SK-N-SH (cell line): ENCODE measurements at regions not wholly inside any gene's neighbourhood (a gene's known extent, or its start where the extent isn't known, plus 50 kb on each side); places are given as distances from the start of the nearest gene placed in this dataset.

Experiments
- CTCF ChIA-PET: fragments of 300-600, 350-600 bp; formaldehyde crosslinking; extraction: SDS; loops from one replicate; lab custom pipeline; 2021; lab: Yijun Ruan, JAX
- POLR2A ChIA-PET: fragments of 350-600 bp; sonication (Branson Sonifier 250); formaldehyde crosslinking; extraction: SDS; loops from one replicate; lab custom pipeline; 2020; ENCODE audit warnings: antibody characterized with exemption, inconsistent platforms; lab: Yijun Ruan, JAX
- DNase-seq: peaks from one replicate; pipeline ENCODE4 v3.0.0; 2012
- H2AFZ ChIP-seq: fragments of 200-600 bp; sonication (generic); 2 replicates; pipeline ENCODE4 v1.8.1; 2016; ENCODE audit warnings: antibody characterized with exemption, mild to moderate bottlenecking, low read depth
- H3F3A ChIP-seq: fragments of 200-600 bp; sonication (generic); replicated peaks from 2 replicates; pipeline ENCODE3; 2016; ENCODE audit warnings: antibody characterized with exemption, mild to moderate bottlenecking; ENCODE audit not compliant: insufficient read depth
- H3K27ac ChIP-seq, 2 experiments: fragments of 200-500 bp in 1 of 2; fragments of 200-600 bp in 1 of 2; sonication (Bioruptor generic) in 1 of 2; sonication (generic), shearing (Covaris generic) in 1 of 2; 2 replicates each; pipeline versions ENCODE4 v1.5.1 to v1.6.1; 2014 to 2016; ENCODE audit warnings: low read depth in 2 of 2, inconsistent platforms in 1 of 2, low read length in 1 of 2, mild to moderate bottlenecking in 1 of 2, mixed read lengths in 1 of 2
- H3K27me3 ChIP-seq: fragments of 200-600 bp; sonication (generic), shearing (Covaris generic); 2 replicates; pipeline ENCODE4 v1.6.1; 2016; ENCODE audit warnings: mixed run types; ENCODE audit not compliant: insufficient read depth
- H3K36me3 ChIP-seq, 2 experiments: fragments of 200-500 bp in 1 of 2; fragments of 200-600 bp in 1 of 2; sonication (Bioruptor generic) in 1 of 2; sonication (generic) in 1 of 2; replicated peaks in 1 of 2; 2 replicates each; pipeline versions ENCODE3 to v1.5.1; 2014 to 2016; ENCODE audit warnings: low read length in 1 of 2, mild to moderate bottlenecking in 1 of 2; ENCODE audit not compliant: insufficient read depth in 2 of 2, control insufficient read depth in 1 of 2
- H3K4me1 ChIP-seq, 2 experiments: fragments of 200-500 bp in 1 of 2; fragments of 200-600 bp in 1 of 2; sonication (Bioruptor generic) in 1 of 2; sonication (generic), shearing (Covaris generic) in 1 of 2; 2 replicates each; pipeline versions ENCODE4 v1.5.1 to v1.6.1; 2014 to 2016; ENCODE audit warnings: low read depth in 1 of 2, low read length in 1 of 2, mixed run types in 1 of 2; ENCODE audit not compliant: insufficient read depth in 2 of 2, control insufficient read depth in 1 of 2
- H3K4me2 ChIP-seq: fragments of 200-600 bp; sonication (generic), shearing (Covaris generic); 2 replicates; pipeline ENCODE4 v1.6.1; 2017; ENCODE audit warnings: mixed run types
- H3K4me3 ChIP-seq, 2 experiments: fragments of 200-500 bp in 1 of 2; fragments of 200-600 bp in 1 of 2; sonication (Bioruptor generic) in 1 of 2; sonication (generic), shearing (Covaris generic) in 1 of 2; 2 replicates each; pipeline versions ENCODE4 v1.5.1 to v1.8.1; 2014 to 2016; ENCODE audit warnings: low read depth in 2 of 2, inconsistent platforms in 1 of 2, low read length in 1 of 2, mild to moderate bottlenecking in 1 of 2, mixed read lengths in 1 of 2, moderate library complexity in 1 of 2
- H3K79me2 ChIP-seq: fragments of 200-600 bp; sonication (generic); 2 replicates; pipeline ENCODE4 v1.8.1; 2017; ENCODE audit warnings: mild to moderate bottlenecking; ENCODE audit not compliant: insufficient read depth
- H3K9ac ChIP-seq: fragments of 200-600 bp; sonication (generic); 2 replicates; pipeline ENCODE4 v1.6.1; 2017; ENCODE audit warnings: mixed run types
- H3K9me2 ChIP-seq: fragments of 200-600 bp; sonication (generic); 2 replicates; pipeline ENCODE4 v1.6.1; 2017; ENCODE audit warnings: mixed run types
- H3K9me3 ChIP-seq: fragments of 200-600 bp; sonication (generic); 2 replicates; pipeline ENCODE4 v1.6.1; 2017; ENCODE audit warnings: mixed run types, mild to moderate bottlenecking, moderate library complexity
- H4K20me1 ChIP-seq: fragments of 200-600 bp; sonication (generic); 2 replicates; pipeline ENCODE4 v1.6.1; 2017; ENCODE audit warnings: mild to moderate bottlenecking, mixed run types; ENCODE audit not compliant: insufficient read depth
- ELF1 ChIP-seq: IDR thresholded peaks from 2 replicates; pipeline ENCODE4 v1.4.0; 2012
- EP300 ChIP-seq, 2 experiments: IDR thresholded peaks; 2 replicates each; pipeline versions ENCODE4 v1.4.0 to v1.6.1; 2012; ENCODE audit warnings: borderline replicate concordance in 1 of 2, low read depth in 1 of 2, low read length in 1 of 2
- FOSL2 ChIP-seq: IDR thresholded peaks from 2 replicates; pipeline ENCODE4 v1.4.0; 2012; ENCODE audit warnings: low read depth, mild to moderate bottlenecking, moderate library complexity, borderline replicate concordance
- GABPA ChIP-seq: IDR thresholded peaks from 2 replicates; pipeline ENCODE4 v1.4.0; 2012; ENCODE audit warnings: low read depth, mild to moderate bottlenecking
- JUND ChIP-seq: IDR thresholded peaks from 2 replicates; pipeline ENCODE4 v1.4.0; 2012
- MAX ChIP-seq: IDR thresholded peaks from 2 replicates; pipeline ENCODE4 v1.4.0; 2012; ENCODE audit warnings: low read depth
- MXI1 ChIP-seq: IDR thresholded peaks from 2 replicates; pipeline ENCODE4 v1.6.1; 2012; ENCODE audit warnings: mild to moderate bottlenecking, low read depth, low read length, improper control_type of control experiment
- NRF1 ChIP-seq: IDR thresholded peaks from 2 replicates; pipeline ENCODE4 v1.6.1; 2012; ENCODE audit warnings: low read depth, mild to moderate bottlenecking, low read length
- POLR2AphosphoS5 ChIP-seq: IDR thresholded peaks from 2 replicates; pipeline ENCODE4 v1.6.1; 2012; ENCODE audit warnings: low read depth, low read length
- RAD21 ChIP-seq: IDR thresholded peaks from 2 replicates; pipeline ENCODE4 v1.6.1; 2012; ENCODE audit warnings: mild to moderate bottlenecking, low read length
- RCOR1 ChIP-seq: fragments of 150-350 bp; IDR thresholded peaks from 2 replicates; pipeline ENCODE4 v1.6.1; 2017; ENCODE audit warnings: antibody characterized with exemption, low read length
- REST ChIP-seq: IDR thresholded peaks from 2 replicates; pipeline ENCODE4 v1.6.1; 2012; ENCODE audit warnings: mild to moderate bottlenecking, low read depth, low read length, moderate library complexity
- RFX5 ChIP-seq: IDR thresholded peaks from 2 replicates; pipeline ENCODE4 v1.6.1; 2012; ENCODE audit warnings: mild to moderate bottlenecking, improper control_type of control experiment, low read length
- RXRA ChIP-seq: IDR thresholded peaks from 2 replicates; pipeline ENCODE4 v1.4.0; 2012; ENCODE audit warnings: low read depth, mild to moderate bottlenecking, borderline replicate concordance
- SIN3A ChIP-seq: IDR thresholded peaks from 2 replicates; pipeline ENCODE4 v1.6.1; 2012; ENCODE audit warnings: low read depth, mild to moderate bottlenecking, low read length, moderate library complexity, borderline replicate concordance
- SMC3 ChIP-seq: IDR thresholded peaks from 2 replicates; pipeline ENCODE4 v1.6.1; 2012; ENCODE audit warnings: low read depth, low read length, improper control_type of control experiment
- TAF1 ChIP-seq: IDR thresholded peaks from 2 replicates; pipeline ENCODE4 v1.6.1; 2012; ENCODE audit warnings: low read depth, mild to moderate bottlenecking, low read length, moderate library complexity, borderline replicate concordance
- TEAD4 ChIP-seq: IDR thresholded peaks from 2 replicates; pipeline ENCODE4 v1.4.0; 2012; ENCODE audit warnings: mild to moderate bottlenecking, borderline replicate concordance; ENCODE audit not compliant: insufficient read depth
- USF2 ChIP-seq: fragments of 150-350 bp; IDR thresholded peaks from 2 replicates; pipeline ENCODE4 v1.6.1; 2017; ENCODE audit warnings: antibody characterized with exemption, low read length, low read depth, borderline replicate concordance
- YY1 ChIP-seq: IDR thresholded peaks from 2 replicates; pipeline ENCODE4 v1.4.0; 2012; ENCODE audit warnings: low read depth, mild to moderate bottlenecking
- WGBS: methylation state at CpG from one replicate; pipeline ENCODE4 v1.1.6; 2017; ENCODE audit warnings: low lambda C conversion rate; 5-methylcytosine and 5-hydroxymethylcytosine counted together

- H2AFZ ChIP-seq, result peak overlapping the region; percentile 79; the same call in 1 of the 2 replicates
- ChIA-PET POLR2A (no interaction called here), CTCF (no interaction called here)
- no peaks in the 10 kb centered on the region for H3K4me1 ChIP-seq
- no peak overlapping the region for H3K9ac ChIP-seq
- no peaks in the 10 kb centered on the region for H3K9me3 ChIP-seq
- no peak overlapping the region for H3K27ac ChIP-seq
- H3K36me3 ChIP-seq, result no peaks in the 10 kb centered on the region
- H3K27me3 ChIP-seq, result peaks cover 24% of the 10 kb centered on the region; the same call in 1 of the 2 replicates
- TF ChIP-seq GABPA, result peak; percentile 62
- TF ChIP-seq JUND, result no peak
- TF ChIP-seq ELF1, result peak; percentile 42; the same call in 1 of the 2 replicates
- no peaks in the 10 kb centered on the region for H3K79me2 ChIP-seq
- H3F3A ChIP-seq, result no peaks in the 10 kb centered on the region
- H3K4me3 ChIP-seq, result no peak overlapping the region
- no peaks in the 10 kb centered on the region for H4K20me1 ChIP-seq
- 8% methylated on average over 10 of the region's 10 CpGs for WGBS
- H3K9me2 ChIP-seq, result no peaks in the 10 kb centered on the region
- DNase-seq, result no peak
- no peak overlapping the region for H3K4me2 ChIP-seq
Measured at GRCh38 chr16:86158688-86159360, 259.9 kb downstream of the IRF8 start.

- no peaks in the 10 kb centered on the region for H4K20me1 ChIP-seq
- TF ChIP-seq RFX5 (no peak), POLR2AphosphoS5 (no peak)
- no peaks in the 10 kb centered on the region for H3F3A ChIP-seq
- CTCF ChIA-PET, result no interaction called here
- no peaks in the 10 kb centered on the region for H3K9me3 ChIP-seq
- no peaks in the 10 kb centered on the region for H3K36me3 ChIP-seq
- no peak for DNase-seq
- no peak overlapping the region for H3K27ac ChIP-seq
- no peak overlapping the region for H3K9ac ChIP-seq
- POLR2A ChIA-PET, result no interaction called here
- H3K4me3 ChIP-seq, result no peak overlapping the region
- H2AFZ ChIP-seq, result no peak overlapping the region
- no peak overlapping the region for H3K4me2 ChIP-seq
- H3K79me2 ChIP-seq, result no peaks in the 10 kb centered on the region
- no peaks in the 10 kb centered on the region for H3K4me1 ChIP-seq
- WGBS, result 0% methylated on average over 2 of the region's 2 CpGs
- H3K27me3 ChIP-seq, result peaks cover 19% of the 10 kb centered on the region; the same call in 1 of the 2 replicates
- no peaks in the 10 kb centered on the region for H3K9me2 ChIP-seq
Measured at GRCh38 chr16:86165479-86165878, 266.5 kb downstream of the IRF8 start.

DNA sequence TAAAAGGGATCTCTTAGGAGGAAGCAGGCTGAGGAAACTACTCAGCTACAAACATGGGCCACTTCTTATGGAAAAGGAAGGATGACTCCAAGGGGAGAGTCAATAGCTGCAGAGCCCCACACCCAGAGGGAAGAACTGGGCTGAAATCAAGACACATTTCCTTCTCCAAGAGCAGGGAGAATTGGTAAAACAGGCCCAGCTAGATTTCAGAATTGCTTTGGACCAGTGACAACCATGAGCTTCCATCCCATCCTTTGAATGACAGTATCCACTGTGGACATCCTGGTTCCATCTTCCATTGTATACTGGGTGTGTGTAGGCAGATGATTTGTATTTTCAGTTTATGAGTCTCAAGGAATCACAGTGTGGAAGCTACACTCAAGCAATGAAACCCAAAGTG lies 267.5 kb downstream of the IRF8 start:
- H3K27ac ChIP-seq, result no peak overlapping the region
- H3K79me2 ChIP-seq, result no peaks in the 10 kb centered on the region
- peaks cover 29% of the 10 kb centered on the region; the same call in 1 of the 2 replicates for H3K27me3 ChIP-seq
- DNase-seq, result no peak
- no peaks in the 10 kb centered on the region for H3K4me1 ChIP-seq
- no peak overlapping the region for H3K4me2 ChIP-seq
- CTCF ChIA-PET, result no interaction called here
- no peaks in the 10 kb centered on the region for H3K36me3 ChIP-seq
- H3F3A ChIP-seq, result no peaks in the 10 kb centered on the region
- no peaks in the 10 kb centered on the region for H3K9me3 ChIP-seq
- H3K9me2 ChIP-seq, result no peaks in the 10 kb centered on the region
- POLR2A ChIA-PET, result no interaction called here
- H2AFZ ChIP-seq, result no peak overlapping the region
- H3K9ac ChIP-seq, result no peak overlapping the region
- no peaks in the 10 kb centered on the region for H4K20me1 ChIP-seq
- H3K4me3 ChIP-seq, result no peak overlapping the region
- TF ChIP-seq RXRA (no peak), SMC3 (no peak), TEAD4 (no peak), MXI1 (no peak), RCOR1 (no peak), JUND (no peak), SIN3A (no peak), TAF1 (no peak), NRF1 (no peak), REST (no peak), FOSL2 (no peak), USF2 (no peak), EP300 (IDR thresholded peaks at IDR 0.05; ENCODE audit: borderline replicate concordance in 1 of 2, low read depth in 1 of 2, low read length in 1 of 2) (no peak), MAX (no peak), RAD21 (no peak), YY1 (no peak)
